ES-I3 (cell line): ENCODE measurements at regions not wholly inside any gene's neighbourhood (a gene's known extent, or its start where the extent isn't known, plus 50 kb on each side); places are given as distances from the start of the nearest gene placed in this dataset.

Experiments
- H3K36me3 ChIP-seq: 2 replicates; pipeline ENCODE4 v1.6.1; 2013; ENCODE audit warnings: mild to moderate bottlenecking, low read length, control low read depth, moderate library complexity; ENCODE audit not compliant: insufficient read depth
- H3K4me1 ChIP-seq: 2 replicates; pipeline ENCODE4 v1.6.1; 2013; ENCODE audit warnings: mild to moderate bottlenecking, control low read depth, low read length; ENCODE audit not compliant: insufficient read depth
- H3K9ac ChIP-seq: 2 replicates; pipeline ENCODE4 v1.6.1; 2013; ENCODE audit warnings: low read depth, mild to moderate bottlenecking, low read length, moderate library complexity
- H3K9me3 ChIP-seq: 2 replicates; pipeline ENCODE4 v1.6.1; 2013; ENCODE audit warnings: mild to moderate bottlenecking, low read length, moderate library complexity; ENCODE audit not compliant: control insufficient read depth, insufficient read depth

DNA sequence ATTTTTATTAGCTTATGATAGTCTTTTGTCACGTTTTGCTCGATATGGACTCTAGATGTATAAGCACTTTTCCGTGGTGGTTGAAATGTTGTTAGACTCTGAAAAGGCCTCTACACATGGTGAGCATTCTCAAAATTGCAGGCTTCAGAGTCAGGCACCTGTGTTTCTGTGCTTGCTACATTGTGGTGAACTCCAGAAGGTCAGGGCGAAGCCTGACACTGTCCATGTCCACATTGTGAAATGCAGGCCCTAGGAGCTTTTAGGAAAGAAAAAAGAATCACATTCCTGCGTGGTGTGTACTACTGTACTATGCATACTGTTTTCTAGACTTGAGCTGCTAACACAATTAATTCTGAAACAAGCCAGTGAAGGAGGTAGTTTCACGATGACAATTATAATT is 86.3 kb downstream of the HS3ST1 start:
- Histone ChIP-seq H3K9me3 (no peaks in the 10 kb centered on the region), H3K4me1 (peaks cover 4% of the 10 kb centered on the region), H3K36me3 (no peaks in the 10 kb centered on the region), H3K9ac (no peak overlapping the region)

GRCh38 chr4:11341337-11342043 is 87.2 kb downstream of the HS3ST1 start:
- no peaks in the 10 kb centered on the region for H3K36me3 ChIP-seq
- H3K9ac ChIP-seq = no peak overlapping the region
- peaks cover 4% of the 10 kb centered on the region for H3K4me1 ChIP-seq
- H3K9me3 ChIP-seq = no peaks in the 10 kb centered on the region

- Histone ChIP-seq H3K4me1 (peaks cover 4% of the 10 kb centered on the region), H3K9me3 (no peaks in the 10 kb centered on the region), H3K36me3 (no peaks in the 10 kb centered on the region), H3K9ac (no peak overlapping the region)
Observed at GRCh38 chr4:11338956-11339782, 89.5 kb downstream of the HS3ST1 start.

- H3K9me3 ChIP-seq = no peaks in the 10 kb centered on the region
- no peaks in the 10 kb centered on the region for H3K36me3 ChIP-seq
- H3K9ac ChIP-seq = no peak overlapping the region
- H3K4me1 ChIP-seq = no peaks in the 10 kb centered on the region
Observed at GRCh38 chr4:11337287-11337686, 91.4 kb downstream of the HS3ST1 start.

- no peak overlapping the region for H3K9ac ChIP-seq
Observed at GRCh38 chr4:11336435-11336834, 92.3 kb downstream of the HS3ST1 start.

GRCh38 chr4:11334887-11335286 is 93.8 kb downstream of the HS3ST1 start:
- Histone ChIP-seq H3K36me3 (no peaks in the 10 kb centered on the region), H3K9me3 (no peaks in the 10 kb centered on the region), H3K9ac (no peak overlapping the region), H3K4me1 (no peaks in the 10 kb centered on the region)

More at GRCh38 chr4:11336435-11336834, 92.3 kb downstream of the HS3ST1 start:
- Histone ChIP-seq H3K36me3 (no peaks in the 10 kb centered on the region), H3K4me1 (no peaks in the 10 kb centered on the region), H3K9me3 (no peaks in the 10 kb centered on the region)

GRCh38 chr4:11328401-11328800 is 100.3 kb downstream of the HS3ST1 start:
- H3K4me1 ChIP-seq = no peaks in the 10 kb centered on the region
- no peak overlapping the region for H3K9ac ChIP-seq
- no peaks in the 10 kb centered on the region for H3K36me3 ChIP-seq

GRCh38 chr4:11326021-11326420 is 102.7 kb downstream of the HS3ST1 start:
- Histone ChIP-seq H3K9ac (no peak overlapping the region), H3K9me3 (peaks cover 26% of the 10 kb centered on the region), H3K4me1 (no peaks in the 10 kb centered on the region), H3K36me3 (no peaks in the 10 kb centered on the region)

More at GRCh38 chr4:11328401-11328800, 100.3 kb downstream of the HS3ST1 start:
- peaks cover 17% of the 10 kb centered on the region for H3K9me3 ChIP-seq

GRCh38 chr4:11323771-11324170 is 104.9 kb downstream of the HS3ST1 start:
- H3K4me1 ChIP-seq = no peaks in the 10 kb centered on the region
- H3K36me3 ChIP-seq = no peaks in the 10 kb centered on the region
- H3K9ac ChIP-seq = no peak overlapping the region
- peaks cover 27% of the 10 kb centered on the region for H3K9me3 ChIP-seq

DNA sequence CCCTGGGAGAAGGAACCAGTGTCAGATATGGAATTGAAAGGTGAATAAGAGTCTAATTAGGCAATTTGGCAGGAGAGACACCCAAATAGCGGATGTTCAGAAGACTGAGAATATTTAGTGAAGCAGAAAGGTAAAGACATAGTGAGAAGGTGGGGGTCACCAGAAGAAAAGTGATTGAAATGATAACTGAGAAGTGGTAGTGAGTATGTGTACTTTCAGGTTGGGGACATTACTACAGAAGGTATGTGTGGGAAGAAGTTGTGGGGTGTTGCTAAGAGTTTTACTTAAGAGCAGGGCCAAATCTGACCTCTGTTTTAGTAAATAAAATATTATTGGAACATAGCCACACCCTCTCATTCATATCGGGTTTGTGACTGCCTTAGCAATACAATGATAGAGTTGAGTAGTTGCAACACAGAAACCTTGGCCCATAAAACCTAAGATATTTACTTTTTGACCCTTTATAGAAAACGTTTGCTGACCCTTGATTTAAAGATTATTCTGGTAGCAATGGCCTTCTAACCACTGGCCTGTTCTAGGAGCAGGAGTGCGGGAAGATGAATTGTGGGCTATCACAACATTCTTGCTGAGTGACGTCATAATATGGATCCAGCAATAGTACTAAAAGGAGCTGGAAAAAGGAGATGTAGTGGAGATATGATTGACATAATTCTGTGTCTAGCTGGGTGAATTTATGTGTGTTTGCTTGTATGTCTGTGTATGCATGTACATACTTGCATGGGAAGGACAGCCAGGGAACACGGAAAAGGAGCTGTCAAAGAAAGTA is 115.3 kb downstream of the HS3ST1 start:
- Histone ChIP-seq H3K36me3 (no peaks in the 10 kb centered on the region), H3K9me3 (peaks cover under 1% of the 10 kb centered on the region; the same call in 1 of the 2 replicates), H3K9ac (no peak overlapping the region), H3K4me1 (no peaks in the 10 kb centered on the region)

DNA sequence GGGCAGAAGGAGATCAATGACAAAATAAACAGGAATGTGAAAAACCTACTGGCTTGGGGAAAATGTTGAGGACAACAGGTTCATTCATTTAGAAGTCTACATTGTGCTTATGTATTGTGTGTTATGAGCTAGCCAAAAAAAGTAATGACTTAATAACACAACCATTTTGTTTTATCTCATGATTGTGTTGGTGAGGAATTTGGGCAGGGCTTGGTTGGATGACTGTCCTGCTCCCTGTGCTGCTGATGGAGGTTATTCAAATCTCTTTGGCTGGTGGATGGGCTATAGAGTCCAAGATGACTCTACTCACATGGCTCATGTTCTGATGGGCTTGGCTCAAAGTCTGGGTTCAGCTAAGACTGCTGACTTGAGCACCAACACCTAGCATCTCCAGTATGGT is 116.3 kb downstream of the HS3ST1 start:
- Histone ChIP-seq H3K36me3 (no peaks in the 10 kb centered on the region), H3K4me1 (no peaks in the 10 kb centered on the region), H3K9me3 (peaks cover 3% of the 10 kb centered on the region; the same call in 1 of the 2 replicates), H3K9ac (no peak overlapping the region)

- H3K36me3 ChIP-seq = no peaks in the 10 kb centered on the region
- peaks cover 7% of the 10 kb centered on the region; the same call in 1 of the 2 replicates for H3K4me1 ChIP-seq
- H3K9me3 ChIP-seq = no peaks in the 10 kb centered on the region
- no peak overlapping the region for H3K9ac ChIP-seq
Observed at GRCh38 chr4:11301075-11301660, 127.5 kb downstream of the HS3ST1 start.

DNA sequence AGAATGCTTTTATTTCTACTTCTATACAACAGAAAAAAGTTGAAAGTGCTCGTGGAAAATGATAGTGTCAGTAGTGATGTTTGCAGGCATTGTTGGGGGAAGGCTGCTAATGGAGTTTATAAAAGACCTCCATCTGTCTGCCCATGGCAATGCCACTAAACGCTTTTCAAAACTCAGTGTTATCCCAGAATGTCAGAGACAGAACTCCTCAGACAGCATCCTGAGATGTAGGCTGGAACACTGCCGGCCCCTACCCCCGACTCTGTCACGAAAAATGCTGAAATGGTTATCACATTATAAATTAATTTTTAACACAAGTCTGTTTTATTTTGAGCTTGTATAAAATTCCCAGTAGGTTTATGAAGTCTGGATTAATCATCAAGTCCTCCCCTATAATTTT is 128.9 kb downstream of the HS3ST1 start:
- H3K9me3 ChIP-seq = no peaks in the 10 kb centered on the region
- peaks cover 7% of the 10 kb centered on the region; the same call in 1 of the 2 replicates for H3K4me1 ChIP-seq
- H3K9ac ChIP-seq = no peak overlapping the region
- H3K36me3 ChIP-seq = no peaks in the 10 kb centered on the region

GRCh38 chr4:11299016-11299415 is 129.7 kb downstream of the HS3ST1 start:
- Histone ChIP-seq H3K9ac (no peak overlapping the region), H3K36me3 (no peaks in the 10 kb centered on the region), H3K9me3 (no peaks in the 10 kb centered on the region), H3K4me1 (peaks cover 7% of the 10 kb centered on the region; the same call in 1 of the 2 replicates)
